Activated CD8-positive, alpha-beta memory T cell treated with anti-CD3 and anti-CD28 coated beads for 36 hours (primary cell): ENCODE measurements at regions not wholly inside any gene's neighbourhood (a gene's known extent, or its start where the extent isn't known, plus 50 kb on each side); places are given as distances from the start of the nearest gene placed in this dataset.

ENCODE experiments used
- CTCF ChIA-PET: fragments of 350-600 bp; sonication (Branson Sonifier 250); formaldehyde crosslinking; loops from one replicate; lab custom pipeline; 2021; ENCODE audit warnings: antibody characterized with exemption; lab: Charles Lee
- POLR2A ChIA-PET: fragments of 350-600 bp; sonication (Branson Sonifier 250); formaldehyde crosslinking; loops from one replicate; lab custom pipeline; 2021; ENCODE audit warnings: antibody characterized with exemption; lab: Charles Lee

- ChIA-PET CTCF (no interaction called here), POLR2A (no interaction called here)
These were observed 435.1 kb upstream of the HS6ST1 start for GRCh38 chr2:128753800-128754199.

GRCh38 chr2:128754246-128754724 is 435.6 kb upstream of the HS6ST1 start:
- ChIA-PET POLR2A (no interaction called here), CTCF (no interaction called here)

GRCh38 chr2:128755695-128756364 is 437.2 kb upstream of the HS6ST1 start:
- ChIA-PET CTCF (no interaction called here), POLR2A (no interaction called here)

- ChIA-PET POLR2A (no interaction called here), CTCF (no interaction called here)
These were observed 437.7 kb upstream of the HS6ST1 start for GRCh38 chr2:128756365-128756717.

- ChIA-PET POLR2A (no interaction called here), CTCF (no interaction called here)
These were observed 447.1 kb upstream of the HS6ST1 start for GRCh38 chr2:128765811-128766210.

GRCh38 chr2:128768041-128768440 is 449.4 kb upstream of the HS6ST1 start:
- ChIA-PET CTCF (no interaction called here), POLR2A (no interaction called here)

- ChIA-PET CTCF (no interaction called here), POLR2A (no interaction called here)
These were observed 450.9 kb upstream of the HS6ST1 start for GRCh38 chr2:128769457-128770142.

- ChIA-PET CTCF (no interaction called here), POLR2A (no interaction called here)
These were observed 451.7 kb upstream of the HS6ST1 start for GRCh38 chr2:128770143-128771085.

GRCh38 chr2:128771401-128771800 is 452.7 kb upstream of the HS6ST1 start:
- POLR2A ChIA-PET, result no interaction called here
- CTCF ChIA-PET, result no interaction called here

- ChIA-PET CTCF (no interaction called here), POLR2A (no interaction called here)
These were observed 454.0 kb upstream of the HS6ST1 start for GRCh38 chr2:128772671-128773070.

- ChIA-PET POLR2A (no interaction called here), CTCF (no interaction called here)
These were observed 455.1 kb upstream of the HS6ST1 start for GRCh38 chr2:128773641-128774319.

GRCh38 chr2:128774320-128775216 is 455.9 kb upstream of the HS6ST1 start:
- CTCF ChIA-PET, result no interaction called here
- POLR2A ChIA-PET, result no interaction called here

GRCh38 chr2:128775217-128775913 is 456.7 kb upstream of the HS6ST1 start:
- POLR2A ChIA-PET, result no interaction called here
- CTCF ChIA-PET, result no interaction called here

- POLR2A ChIA-PET, result no interaction called here
These were observed 457.2 kb upstream of the HS6ST1 start for GRCh38 chr2:128775914-128776285.

GRCh38 chr2:128776461-128777195 is 458.0 kb upstream of the HS6ST1 start:
- POLR2A ChIA-PET, result no interaction called here
- CTCF ChIA-PET, result no interaction called here

More at GRCh38 chr2:128775914-128776285, 457.2 kb upstream of the HS6ST1 start:
- CTCF ChIA-PET, result no interaction called here

- POLR2A ChIA-PET, result no interaction called here
- CTCF ChIA-PET, result no interaction called here
These were observed 458.7 kb upstream of the HS6ST1 start for GRCh38 chr2:128777196-128778035.

GRCh38 chr2:128778843-128779242 is 460.2 kb upstream of the HS6ST1 start:
- CTCF ChIA-PET, result no interaction called here
- POLR2A ChIA-PET, result no interaction called here
